ENCODE measurements at regions not wholly inside any gene's neighbourhood (a gene's known extent, or its start where the extent isn't known, plus 50 kb on each side); places are given as distances from the start of the nearest gene placed in this dataset.

- no peaks in the 10 kb centered on the region for H3K79me2 ChIP-seq (ENCODE audit: control insufficient read depth, insufficient read depth, low read length)
- no peak for ATAC-seq
- H3K36me3 ChIP-seq (ENCODE audit: control insufficient read depth in 2 of 2, insufficient read depth in 2 of 2, low read length in 1 of 2) = no peaks in the 10 kb centered on the region
- TF ChIP-seq, protein P1, sequence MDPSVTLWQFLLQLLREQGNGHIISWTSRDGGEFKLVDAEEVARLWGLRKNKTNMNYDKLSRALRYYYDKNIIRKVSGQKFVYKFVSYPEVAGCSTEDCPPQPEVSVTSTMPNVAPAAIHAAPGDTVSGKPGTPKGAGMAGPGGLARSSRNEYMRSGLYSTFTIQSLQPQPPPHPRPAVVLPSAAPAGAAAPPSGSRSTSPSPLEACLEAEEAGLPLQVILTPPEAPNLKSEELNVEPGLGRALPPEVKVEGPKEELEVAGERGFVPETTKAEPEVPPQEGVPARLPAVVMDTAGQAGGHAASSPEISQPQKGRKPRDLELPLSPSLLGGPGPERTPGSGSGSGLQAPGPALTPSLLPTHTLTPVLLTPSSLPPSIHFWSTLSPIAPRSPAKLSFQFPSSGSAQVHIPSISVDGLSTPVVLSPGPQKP (IDR thresholded peaks at IDR 0.05; ENCODE audit: low read depth, low read length) = no peak
- TF ChIP-seq POU2F2 (IDR thresholded peaks at IDR 0.05; ENCODE audit: borderline replicate concordance, low read depth, low read length) = no peak
- no peak for TF ChIP-seq SMARCA5 (IDR thresholded peaks at IDR 0.05)
- TF ChIP-seq SIX5 (IDR thresholded peaks at IDR 0.05; ENCODE audit: low read depth, low read length, severe bottlenecking) = no peak
- no peak for TF ChIP-seq BRCA1 (IDR thresholded peaks at IDR 0.05; ENCODE audit: low read depth, low read length)
- TF ChIP-seq, protein P2, sequence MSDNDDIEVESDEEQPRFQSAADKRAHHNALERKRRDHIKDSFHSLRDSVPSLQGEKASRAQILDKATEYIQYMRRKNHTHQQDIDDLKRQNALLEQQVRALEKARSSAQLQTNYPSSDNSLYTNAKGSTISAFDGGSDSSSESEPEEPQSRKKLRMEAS (IDR thresholded peaks at IDR 0.05; ENCODE audit: low read depth, low read length) = no peak
- TF ChIP-seq HDAC2 (IDR thresholded peaks at IDR 0.05) = no peak
- TF ChIP-seq ESRRA (IDR thresholded peaks at IDR 0.05; ENCODE audit: low read length) = no peak
- WGBS (ENCODE audit: insufficient coverage, insufficient replicate concordance, low lambda C conversion rate, missing lambda C conversion rate) = 26% methylated on average over 3 of the region's 3 CpGs
- in situ Hi-C loops (cut with MboI) = no loop called here
- POLR2A ChIA-PET = no interaction called here
- RAD21 ChIA-PET (ENCODE audit: unreplicated experiment) = no interaction called here
- SMC1A ChIA-PET (ENCODE audit: uncharacterized antibody, unreplicated experiment) = no interaction called here
- no peaks in the 10 kb centered on the region for H3K4me1 ChIP-seq (ENCODE audit: control insufficient read depth, insufficient read depth, low read length)
- no peaks in the 10 kb centered on the region for H3K9me3 ChIP-seq (replicated peaks; ENCODE audit: control insufficient read depth, insufficient read depth, low read length)
- H3K4me3 ChIP-seq = no peak overlapping the region
- H3K9ac ChIP-seq (ENCODE audit: control insufficient read depth, insufficient read depth, low read length) = no peak overlapping the region
- BruUV-seq (replicated peaks) = no TSS peak
- H3K27ac ChIP-seq (ENCODE audit: control insufficient read depth, insufficient read depth) = no peak overlapping the region
- FAIRE-seq = no peak
- no peaks in the 10 kb centered on the region for H4K20me1 ChIP-seq (ENCODE audit: control insufficient read depth, insufficient read depth)
- CTCF ChIA-PET = no interaction called here
- intact Hi-C loops (cut with micrococcal nuclease; ENCODE audit: unreplicated experiment) = no loop called here
- H3K27me3 ChIP-seq (replicated peaks in 1 of 2; ENCODE audit: control insufficient read depth in 2 of 2, insufficient read depth in 2 of 2, low read length in 1 of 2) = no peaks in the 10 kb centered on the region; a peak in 3 of 4 replicates
- no peak overlapping the region for H2AFZ ChIP-seq (ENCODE audit: control insufficient read depth, low read depth, low read length)
- H3K4me2 ChIP-seq (ENCODE audit: control insufficient read depth, insufficient read depth) = no peak overlapping the region
- DNase-seq (ENCODE audit: low read depth, low spot score) = no peak
Observed at GRCh38 chr12:105935981-105936380, 202.8 kb downstream of the NUAK1 start.

DNA sequence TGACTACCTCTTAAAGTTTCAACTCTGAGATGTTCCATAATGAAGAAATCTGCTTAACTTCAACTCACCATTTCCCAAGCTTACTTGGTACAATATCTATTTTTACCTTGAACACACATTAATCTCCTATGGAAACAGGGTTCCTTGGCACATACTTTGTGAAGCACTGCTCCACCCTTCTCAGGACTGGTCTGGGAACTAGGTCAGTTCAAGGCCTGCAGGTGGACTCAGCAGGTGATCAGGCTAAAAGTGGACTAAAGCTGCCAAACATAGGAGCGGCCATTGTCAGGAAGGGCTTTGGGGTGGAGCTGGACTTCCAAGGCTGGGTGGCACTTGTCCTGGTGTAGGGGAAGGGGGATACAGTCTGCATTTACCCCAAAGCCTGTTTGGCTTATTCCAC is 202.3 kb downstream of the NUAK1 start:
- intact Hi-C loops (cut with micrococcal nuclease; ENCODE audit: unreplicated experiment) = no loop called here
- CTCF ChIA-PET = no interaction called here
- TF ChIP-seq, protein P3, sequence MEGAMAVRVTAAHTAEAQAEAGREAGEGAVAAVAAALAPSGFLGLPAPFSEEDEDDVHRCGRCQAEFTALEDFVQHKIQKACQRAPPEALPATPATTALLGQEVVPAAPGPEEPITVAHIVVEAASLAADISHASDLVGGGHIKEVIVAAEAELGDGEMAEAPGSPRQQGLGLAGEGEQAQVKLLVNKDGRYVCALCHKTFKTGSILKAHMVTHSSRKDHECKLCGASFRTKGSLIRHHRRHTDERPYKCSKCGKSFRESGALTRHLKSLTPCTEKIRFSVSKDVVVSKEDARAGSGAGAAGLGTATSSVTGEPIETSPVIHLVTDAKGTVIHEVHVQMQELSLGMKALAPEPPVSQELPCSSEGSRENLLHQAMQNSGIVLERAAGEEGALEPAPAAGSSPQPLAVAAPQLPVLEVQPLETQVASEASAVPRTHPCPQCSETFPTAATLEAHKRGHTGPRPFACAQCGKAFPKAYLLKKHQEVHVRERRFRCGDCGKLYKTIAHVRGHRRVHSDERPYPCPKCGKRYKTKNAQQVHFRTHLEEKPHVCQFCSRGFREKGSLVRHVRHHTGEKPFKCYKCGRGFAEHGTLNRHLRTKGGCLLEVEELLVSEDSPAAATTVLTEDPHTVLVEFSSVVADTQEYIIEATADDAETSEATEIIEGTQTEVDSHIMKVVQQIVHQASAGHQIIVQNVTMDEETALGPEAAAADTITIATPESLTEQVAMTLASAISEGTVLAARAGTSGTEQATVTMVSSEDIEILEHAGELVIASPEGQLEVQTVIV (IDR thresholded peaks at IDR 0.05; ENCODE audit: borderline replicate concordance, partially characterized antibody) = no peak
- TF ChIP-seq ATF2 (IDR thresholded peaks at IDR 0.05; ENCODE audit: low read length) (no peak), POLR2AphosphoS5 (IDR thresholded peaks at IDR 0.05; ENCODE audit: low read length) (no peak), MEF2B (IDR thresholded peaks at IDR 0.05; ENCODE audit: partially characterized antibody, poor library complexity, severe bottlenecking) (no peak), RUNX3 (IDR thresholded peaks at IDR 0.05; ENCODE audit: low read length) (no peak), DPF2 (IDR thresholded peaks at IDR 0.05) (no peak)

More for the DNA sequence above, 202.3 kb downstream of the NUAK1 start:
- Histone ChIP-seq H3K9ac (ENCODE audit: control insufficient read depth, insufficient read depth, low read length) (no peak overlapping the region), H3K27ac (ENCODE audit: control insufficient read depth, insufficient read depth) (no peak overlapping the region), H3K27me3 (replicated peaks in 1 of 2; ENCODE audit: control insufficient read depth in 2 of 2, insufficient read depth in 2 of 2, low read length in 1 of 2) (no peaks in the 10 kb centered on the region; a peak in 3 of 4 replicates), H3K4me3 (no peak overlapping the region), H3K9me3 (replicated peaks; ENCODE audit: control insufficient read depth, insufficient read depth, low read length) (no peaks in the 10 kb centered on the region), H3K4me2 (ENCODE audit: control insufficient read depth, insufficient read depth) (no peak overlapping the region), H3K4me1 (ENCODE audit: control insufficient read depth, insufficient read depth, low read length) (no peaks in the 10 kb centered on the region), H3K79me2 (ENCODE audit: control insufficient read depth, insufficient read depth, low read length) (no peaks in the 10 kb centered on the region), H4K20me1 (ENCODE audit: control insufficient read depth, insufficient read depth) (no peaks in the 10 kb centered on the region), H2AFZ (ENCODE audit: control insufficient read depth, low read depth, low read length) (no peak overlapping the region), H3K36me3 (ENCODE audit: control insufficient read depth in 2 of 2, insufficient read depth in 2 of 2, low read length in 1 of 2) (no peaks in the 10 kb centered on the region)
- no TSS peak for BruUV-seq (replicated peaks)
- FAIRE-seq = no peak
- SMC1A ChIA-PET (ENCODE audit: uncharacterized antibody, unreplicated experiment) = no interaction called here
- in situ Hi-C loops (cut with MboI) = no loop called here
- POLR2A ChIA-PET = no interaction called here
- 0% methylated on average over 1 of the region's 1 CpG for WGBS (ENCODE audit: insufficient coverage, insufficient replicate concordance, low lambda C conversion rate, missing lambda C conversion rate)
- RAD21 ChIA-PET (ENCODE audit: unreplicated experiment) = no interaction called here
- DNase-seq (ENCODE audit: low read depth, low spot score) = no peak
- ATAC-seq = no peak
